GM19043 (cell line): ENCODE measurements at regions not wholly inside any gene's neighbourhood (a gene's known extent, or its start where the extent isn't known, plus 50 kb on each side); places are given as distances from the start of the nearest gene placed in this dataset.

Experiments
- ATAC-seq: cut with Tn5 transposase; IDR thresholded peaks from one replicate; pipeline ENCODE4 v1.9.1; 2021; ENCODE audit warnings: low read depth; ENCODE audit not compliant: unreplicated experiment

GRCh38 chr2:33900610-33901009, 301.5 kb upstream of the FAM98A start:
- ATAC-seq: no peak

- no peak for ATAC-seq
Observed at GRCh38 chr2:33897741-33898140, 298.6 kb upstream of the FAM98A start.

- no peak for ATAC-seq
Observed at GRCh38 chr2:33893824-33894223, 294.7 kb upstream of the FAM98A start.

- no peak for ATAC-seq
Observed at GRCh38 chr2:33891616-33892015, 292.5 kb upstream of the FAM98A start.

GRCh38 chr2:33890686-33891085, 291.6 kb upstream of the FAM98A start:
- ATAC-seq: no peak

- no peak for ATAC-seq
Observed at GRCh38 chr2:33877348-33878016, 278.4 kb upstream of the FAM98A start.

GRCh38 chr2:33873076-33873605, 274.0 kb upstream of the FAM98A start:
- no peak for ATAC-seq

GRCh38 chr2:33859811-33860461, 260.8 kb upstream of the FAM98A start:
- no peak for ATAC-seq

GRCh38 chr2:33859176-33859575, 260.1 kb upstream of the FAM98A start:
- no peak for ATAC-seq

- no peak for ATAC-seq
Observed at GRCh38 chr2:33848486-33848885, 249.4 kb upstream of the FAM98A start.

GRCh38 chr2:33839791-33840190, 240.7 kb upstream of the FAM98A start:
- no peak for ATAC-seq

- ATAC-seq: no peak
Observed at GRCh38 chr2:33836628-33837027, 237.5 kb upstream of the FAM98A start.

GRCh38 chr2:33835911-33836310, 236.8 kb upstream of the FAM98A start:
- ATAC-seq: no peak

GRCh38 chr2:33822964-33823363, 223.9 kb upstream of the FAM98A start:
- no peak for ATAC-seq

GRCh38 chr2:33812707-33813106, 213.6 kb upstream of the FAM98A start:
- no peak for ATAC-seq

GRCh38 chr2:33810046-33810835, 211.1 kb upstream of the FAM98A start:
- no peak for ATAC-seq

- ATAC-seq: no peak
Observed at GRCh38 chr2:33806041-33806440, 206.9 kb upstream of the FAM98A start.

GRCh38 chr2:33804155-33804554, 205.1 kb upstream of the FAM98A start:
- no peak for ATAC-seq

- ATAC-seq: no peak
Observed at GRCh38 chr2:33796511-33796910, 197.4 kb upstream of the FAM98A start.

- ATAC-seq: no peak
Observed at GRCh38 chr2:33791625-33792024, 192.5 kb upstream of the FAM98A start.

- ATAC-seq: no peak
Observed at GRCh38 chr2:33788044-33788443, 188.9 kb upstream of the FAM98A start.
